ENCODE measurements at regions not wholly inside any gene's neighbourhood (a gene's known extent, or its start where the extent isn't known, plus 50 kb on each side); places are given as distances from the start of the nearest gene placed in this dataset.

DNA sequence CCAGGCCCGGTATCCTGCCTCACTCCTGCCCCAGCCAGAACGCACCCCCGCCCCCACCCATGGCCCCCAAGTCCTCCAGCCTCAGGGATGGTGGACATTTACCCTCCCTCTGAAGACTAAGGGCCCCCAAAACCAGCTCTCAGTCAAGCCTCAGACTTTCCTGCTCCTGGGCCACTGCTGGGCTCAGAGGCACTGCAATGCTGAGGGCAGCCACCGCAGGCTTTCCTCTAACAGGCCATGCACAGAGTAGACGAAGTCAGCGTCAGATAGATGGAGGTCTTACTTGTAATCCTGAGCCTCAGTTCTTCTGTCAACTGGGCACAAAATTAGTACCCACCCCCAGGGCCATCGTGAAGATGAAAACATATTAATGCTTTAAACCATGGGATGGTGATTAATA lies 92.6 kb downstream of the TTC32 start:
- no peak for DNase-seq (ENCODE audit: low read depth)

DNA sequence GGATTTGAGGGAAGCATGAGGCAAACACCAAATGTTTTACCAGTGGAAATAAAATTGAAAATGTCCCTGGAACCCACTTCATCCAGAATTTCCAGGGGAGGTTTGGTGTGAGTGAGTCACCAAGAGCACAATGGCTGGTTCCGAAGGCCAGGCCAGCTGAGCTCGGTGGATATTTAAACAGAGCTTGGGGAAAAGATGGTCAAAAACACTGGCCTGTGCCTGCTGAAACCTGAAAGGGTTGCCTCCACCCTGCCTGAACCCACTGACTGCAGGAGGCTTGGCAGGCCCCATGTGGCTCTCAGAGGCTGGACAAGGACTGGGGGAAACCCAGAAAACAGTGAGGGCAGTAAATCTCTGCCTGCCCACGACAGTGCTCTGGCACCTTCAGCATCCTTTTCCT lies 93.9 kb downstream of the TTC32 start:
- DNase-seq (ENCODE audit: low read depth) = no peak

DNA sequence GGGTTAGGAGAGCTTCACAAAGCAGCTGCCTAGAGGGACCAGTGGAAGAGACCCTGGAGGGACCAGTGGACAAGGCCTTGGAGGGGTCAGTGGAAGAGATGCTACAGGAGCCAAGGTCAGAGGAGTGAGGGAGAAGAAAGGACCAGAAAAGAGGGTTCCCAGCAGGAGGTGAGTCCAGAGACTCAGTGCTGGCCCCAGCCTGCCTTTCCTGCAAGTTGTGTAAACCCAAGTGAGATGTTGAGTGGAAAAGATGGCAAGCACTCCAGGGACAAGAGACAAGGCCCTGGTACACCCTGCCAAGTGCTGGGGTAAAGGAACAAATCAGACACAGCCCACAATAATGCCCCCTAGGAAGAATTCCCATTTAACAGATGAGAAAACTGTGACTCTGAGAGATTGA lies 94.4 kb downstream of the TTC32 start:
- DNase-seq (ENCODE audit: low read depth) = no peak

- no peak for DNase-seq (ENCODE audit: low read depth)
Measured at GRCh38 chr2:19806591-19806990, 95.2 kb downstream of the TTC32 start.

- no peak for DNase-seq (ENCODE audit: low read depth)
Measured at GRCh38 chr2:19806131-19806530, 95.7 kb downstream of the TTC32 start.

- DNase-seq (ENCODE audit: low read depth) = no peak
Measured at GRCh38 chr2:19805266-19805665, 96.5 kb downstream of the TTC32 start.

DNA sequence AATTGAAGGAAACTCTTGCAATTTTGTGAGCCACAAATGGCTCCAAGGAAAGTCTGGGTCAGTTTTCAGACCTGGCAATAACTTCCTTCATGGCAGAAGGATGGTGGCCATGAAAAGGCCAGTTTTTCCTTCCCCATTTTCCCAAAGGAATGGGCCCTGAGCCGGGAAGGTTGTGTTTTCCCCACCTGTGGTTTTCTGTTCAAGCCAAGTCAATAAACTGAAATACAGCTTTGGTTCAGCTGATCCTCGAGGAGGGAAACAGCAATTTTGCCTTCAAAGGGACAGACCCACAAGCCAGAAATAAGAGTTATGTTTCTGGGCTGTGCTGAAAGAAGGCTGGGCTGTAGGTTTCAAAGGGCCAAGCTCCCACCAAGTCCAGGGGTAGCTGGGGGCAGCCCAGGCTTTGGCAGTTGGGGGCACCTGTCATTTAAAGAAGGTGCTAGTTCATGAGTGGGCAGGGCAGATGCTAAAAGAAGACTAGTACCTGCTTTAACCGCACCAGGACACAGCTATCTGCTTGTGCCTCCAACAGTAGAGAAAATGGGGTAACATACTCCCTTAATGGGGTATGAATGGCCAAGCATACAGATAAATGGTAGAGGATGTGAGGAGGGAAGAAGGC lies 97.0 kb downstream of the TTC32 start:
- DNase-seq (ENCODE audit: low read depth) = no peak

DNA sequence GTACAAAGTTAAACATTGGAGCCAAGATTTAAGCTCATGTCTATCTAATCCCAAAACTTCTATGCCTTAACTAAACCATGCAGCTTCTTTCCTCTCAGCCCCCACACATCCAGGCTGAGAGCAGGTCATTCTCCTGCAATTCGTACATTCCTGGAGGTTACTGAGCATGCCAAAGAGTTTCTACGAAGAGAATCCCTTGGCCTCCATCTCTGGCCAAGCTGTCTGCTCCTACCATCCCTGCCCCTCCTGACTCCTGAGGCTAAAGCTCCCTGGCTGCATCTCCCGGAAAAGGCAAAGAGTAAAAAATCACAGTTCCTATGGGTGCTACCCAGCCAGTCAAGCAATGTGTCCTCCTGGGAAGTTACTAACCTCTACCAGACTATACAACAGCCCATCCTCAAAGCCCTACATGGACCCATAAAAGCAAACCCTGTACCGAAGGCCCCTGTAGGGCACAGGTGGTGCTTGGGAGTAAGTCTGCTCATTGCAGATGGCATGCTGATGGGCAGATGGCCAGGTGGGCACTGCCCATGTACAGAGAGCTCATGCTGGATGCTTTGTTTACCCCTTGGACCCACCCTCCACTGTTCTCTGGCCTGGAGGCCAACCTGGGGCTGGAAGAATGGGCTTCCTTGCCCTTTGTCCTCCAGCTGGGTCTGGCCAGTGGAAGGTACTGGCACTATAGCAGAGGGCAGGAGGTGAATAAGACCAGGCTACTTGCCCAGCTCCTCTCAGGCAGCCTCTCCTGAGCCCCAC lies 99.5 kb downstream of the TTC32 start:
- DNase-seq (ENCODE audit: low read depth) = no peak

- DNase-seq (ENCODE audit: low read depth) = no peak
Measured at GRCh38 chr2:19801367-19802080, 100.3 kb downstream of the TTC32 start.

DNA sequence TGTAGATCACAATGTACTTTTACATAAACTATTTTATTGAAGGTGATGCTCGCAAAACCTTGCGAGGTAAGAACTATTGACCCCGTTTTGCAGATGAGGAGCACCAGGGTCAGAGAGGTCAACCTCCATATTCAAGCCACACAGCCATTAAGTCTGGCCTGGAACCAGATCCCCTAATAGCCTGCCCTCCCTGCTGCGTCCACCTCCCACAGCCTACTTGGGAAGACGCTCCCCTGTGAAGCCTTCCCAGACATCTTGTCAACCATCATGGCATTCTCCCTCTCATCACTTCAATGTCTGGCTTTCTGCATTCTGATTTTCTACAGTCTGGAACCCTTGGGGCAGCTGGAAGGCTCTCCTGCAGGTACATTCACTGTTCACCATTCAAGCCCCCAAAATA lies 101.0 kb downstream of the TTC32 start:
- DNase-seq (ENCODE audit: low read depth) = no peak

DNA sequence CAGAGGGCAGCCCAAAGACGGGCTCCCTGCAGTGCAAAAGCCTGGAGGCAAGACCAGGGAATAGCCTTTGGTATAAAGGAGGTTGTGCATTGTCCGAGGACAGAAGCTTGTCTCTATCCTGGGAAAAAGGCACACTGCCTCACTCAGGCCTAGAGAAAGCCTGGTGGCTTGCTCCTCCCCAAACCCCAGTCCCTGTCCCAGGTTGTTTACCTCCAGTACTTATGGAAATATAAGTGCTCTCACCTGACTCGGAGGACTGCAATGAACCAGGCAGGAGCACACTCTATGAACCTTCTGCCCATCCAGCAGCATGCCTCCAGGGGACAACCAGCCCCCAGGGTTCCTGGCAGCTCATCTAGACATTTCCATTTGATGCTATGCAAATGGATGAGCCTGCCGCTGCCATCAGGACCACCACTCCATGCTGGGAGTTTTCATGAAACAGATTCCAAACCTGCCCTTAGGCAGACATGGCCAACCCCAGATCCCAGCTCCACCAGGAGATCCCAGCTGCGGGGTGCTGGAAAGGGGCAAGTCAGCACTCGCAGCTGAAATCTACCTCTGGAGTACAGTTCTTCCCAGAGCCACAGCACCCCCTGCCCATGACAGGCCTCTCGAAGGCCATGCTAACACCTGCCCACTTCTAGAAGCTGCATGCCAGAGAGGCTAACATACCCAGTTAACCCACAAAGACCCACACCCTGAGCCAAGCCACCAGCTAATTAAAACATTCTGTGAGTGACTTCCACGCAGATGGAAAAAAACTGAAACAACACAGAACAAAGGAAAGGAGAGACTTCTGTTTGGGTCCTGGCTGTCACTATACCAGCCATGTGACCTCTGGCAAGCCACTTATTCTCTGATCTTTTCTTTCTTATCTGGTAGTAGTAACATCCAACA lies 101.7 kb downstream of the TTC32 start:
- no peak for DNase-seq (ENCODE audit: low read depth)

GRCh38 chr2:19797871-19798270 lies 103.9 kb downstream of the TTC32 start:
- no peak for DNase-seq (ENCODE audit: low read depth)

DNA sequence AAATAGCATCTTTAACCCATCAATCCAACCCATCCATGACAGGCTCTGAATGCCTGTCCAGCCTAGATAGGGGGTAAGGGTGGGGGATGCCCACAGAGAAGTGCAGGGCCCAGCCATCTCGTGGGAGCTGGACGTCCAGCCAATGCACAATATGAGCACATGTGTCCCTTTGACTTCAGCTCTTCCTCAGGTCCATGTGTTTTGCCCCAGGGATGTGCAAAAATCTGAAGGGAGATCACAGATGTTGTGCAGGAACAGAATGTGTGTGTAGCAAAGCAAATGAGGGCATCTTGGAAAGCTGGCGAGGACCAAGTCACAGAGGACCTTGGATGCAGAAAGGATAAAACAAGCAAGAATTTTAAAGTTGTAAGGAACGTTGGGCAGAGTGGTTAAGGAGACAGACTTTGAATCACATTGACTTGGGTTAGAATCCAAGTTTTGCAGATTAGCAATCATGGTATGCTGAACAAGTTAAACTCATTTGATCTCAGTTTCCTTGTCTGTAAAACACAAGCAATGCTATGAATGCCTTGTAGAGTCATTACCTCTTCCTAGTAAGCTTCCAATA lies 104.5 kb downstream of the TTC32 start:
- no peak for DNase-seq (ENCODE audit: low read depth)

GRCh38 chr2:19796035-19796695 lies 105.6 kb downstream of the TTC32 start:
- no peak for DNase-seq (ENCODE audit: low read depth)

DNA sequence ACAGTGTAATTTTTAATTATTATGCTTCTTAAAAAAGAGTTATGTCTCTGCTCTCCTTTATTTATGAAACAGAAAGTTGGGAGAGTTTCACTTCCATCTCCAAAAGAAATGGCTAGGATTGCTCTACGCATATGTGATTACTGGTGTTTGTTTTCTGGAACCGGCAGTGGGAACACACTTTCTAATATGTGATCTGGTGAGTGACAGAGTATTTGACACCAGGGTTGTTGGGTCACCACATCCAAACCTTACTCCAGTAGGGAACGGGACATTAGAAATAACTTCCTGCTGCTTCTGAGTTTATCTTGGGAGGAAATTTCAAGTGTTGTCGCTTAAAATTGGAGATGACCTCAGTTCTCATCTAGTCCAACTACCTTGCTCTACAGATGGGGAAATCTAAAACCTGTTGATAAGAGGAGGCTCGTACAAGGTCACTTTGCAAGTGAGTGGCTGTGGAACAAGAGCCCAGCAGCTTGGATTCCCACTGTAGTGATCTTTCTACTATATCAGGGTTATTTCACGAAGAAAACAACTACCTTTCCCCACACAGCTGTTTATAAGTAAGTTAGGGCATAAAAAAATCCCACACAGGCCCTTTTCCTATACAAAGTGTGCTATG lies 108.5 kb downstream of the TTC32 start:
- DNase-seq (ENCODE audit: low read depth) = no peak

DNA sequence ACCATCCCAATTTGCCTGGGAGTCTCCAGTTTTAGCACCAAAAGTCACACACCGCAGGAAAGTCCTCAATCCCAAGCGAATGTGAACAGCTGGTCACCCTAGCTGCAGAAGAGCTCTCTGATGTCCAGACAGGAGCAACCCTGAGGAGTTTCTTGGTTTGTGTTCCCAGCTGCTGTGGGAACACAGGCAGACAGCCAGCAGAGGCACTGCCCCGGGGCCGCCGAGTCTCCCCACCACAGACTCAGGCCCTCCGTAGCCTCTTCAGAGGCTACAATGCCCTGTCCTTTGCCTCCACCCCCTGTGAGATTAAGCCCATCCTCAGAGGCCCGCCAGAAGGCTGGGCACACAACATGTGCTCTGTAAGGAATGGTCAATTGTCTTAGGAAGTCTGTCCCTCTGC lies 111.5 kb downstream of the TTC32 start:
- no peak for DNase-seq (ENCODE audit: low read depth)

DNA sequence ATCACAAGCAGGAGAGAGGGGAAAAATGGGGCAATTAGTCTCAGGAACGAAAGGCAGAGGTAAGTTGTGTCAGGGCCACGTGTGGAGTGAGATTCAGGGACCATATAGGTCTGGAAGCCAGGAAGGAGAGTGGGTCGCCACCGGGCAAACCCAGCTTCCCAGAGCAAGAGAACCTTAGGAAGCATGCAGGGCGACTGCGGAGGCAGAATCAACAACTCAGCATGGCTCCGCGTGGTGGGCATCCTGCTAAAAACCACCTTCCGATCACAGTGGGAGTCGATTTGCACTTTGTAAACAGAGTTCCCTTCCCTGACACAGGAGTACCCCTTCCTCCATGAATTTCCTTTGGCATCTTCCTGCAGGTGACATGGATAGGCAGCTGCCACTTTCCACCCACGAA lies 114.6 kb downstream of the TTC32 start:
- DNase-seq (ENCODE audit: low read depth) = no peak

DNA sequence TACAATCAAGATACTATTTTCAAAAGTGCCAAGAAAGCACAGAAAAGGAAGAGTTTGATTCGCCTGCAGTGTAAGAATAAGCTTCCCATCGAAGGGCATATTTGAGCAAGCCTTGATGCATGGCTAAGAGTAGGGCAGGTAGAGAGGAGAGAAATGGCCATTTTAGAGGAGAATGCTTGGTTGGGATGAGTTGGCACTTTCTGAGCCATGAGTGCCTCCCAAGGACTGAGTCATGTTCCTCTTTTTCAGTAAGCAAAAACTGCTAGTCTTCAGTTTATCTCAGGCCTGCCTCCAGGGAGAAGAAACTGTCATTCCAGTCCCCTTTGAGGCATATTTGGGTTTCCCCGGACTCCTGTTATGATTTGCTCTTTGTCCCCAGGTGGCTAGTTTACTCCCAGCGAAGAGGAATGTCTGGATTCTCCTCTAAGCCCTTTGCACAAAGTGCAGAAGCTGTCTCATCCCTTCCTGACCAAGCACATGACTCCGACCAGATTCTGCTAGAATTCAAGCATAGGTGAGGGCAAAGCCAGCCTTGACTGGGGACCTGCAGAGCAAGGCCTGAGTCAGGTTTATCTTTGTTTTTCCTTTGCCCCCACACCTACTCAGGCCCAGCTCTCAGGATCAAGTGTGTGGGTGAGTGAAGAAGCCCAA lies 115.2 kb downstream of the TTC32 start:
- no peak for DNase-seq (ENCODE audit: low read depth)

- DNase-seq (ENCODE audit: low read depth) = no peak
Measured at GRCh38 chr2:19785867-19786266, 115.9 kb downstream of the TTC32 start.

- DNase-seq (ENCODE audit: low read depth) = no peak
Measured at GRCh38 chr2:19785447-19785846, 116.3 kb downstream of the TTC32 start.

Measured in activated T-cell treated with anti-CD3 and anti-CD28 coated beads for 24 hours (primary cell).